NCI-H1092 treated with DMSO at 0.1 percent for 48 hours (cell line): ENCODE measurements at regions not wholly inside any gene's neighbourhood (a gene's known extent, or its start where the extent isn't known, plus 50 kb on each side); places are given as distances from the start of the nearest gene placed in this dataset.
A peak's percentile ranks its signal among the peaks of the same experiment; 100 is the strongest.
"Not testable (repeated sequence)": the region's sequence is repeated elsewhere in the genome, so short reads cannot be mapped to it uniquely, and the experiment has no call there.

Experiments used
- DNase-seq: peaks from one replicate; lab custom pipeline; 2025; lab: John Stamatoyannopoulos, UW

DNA sequence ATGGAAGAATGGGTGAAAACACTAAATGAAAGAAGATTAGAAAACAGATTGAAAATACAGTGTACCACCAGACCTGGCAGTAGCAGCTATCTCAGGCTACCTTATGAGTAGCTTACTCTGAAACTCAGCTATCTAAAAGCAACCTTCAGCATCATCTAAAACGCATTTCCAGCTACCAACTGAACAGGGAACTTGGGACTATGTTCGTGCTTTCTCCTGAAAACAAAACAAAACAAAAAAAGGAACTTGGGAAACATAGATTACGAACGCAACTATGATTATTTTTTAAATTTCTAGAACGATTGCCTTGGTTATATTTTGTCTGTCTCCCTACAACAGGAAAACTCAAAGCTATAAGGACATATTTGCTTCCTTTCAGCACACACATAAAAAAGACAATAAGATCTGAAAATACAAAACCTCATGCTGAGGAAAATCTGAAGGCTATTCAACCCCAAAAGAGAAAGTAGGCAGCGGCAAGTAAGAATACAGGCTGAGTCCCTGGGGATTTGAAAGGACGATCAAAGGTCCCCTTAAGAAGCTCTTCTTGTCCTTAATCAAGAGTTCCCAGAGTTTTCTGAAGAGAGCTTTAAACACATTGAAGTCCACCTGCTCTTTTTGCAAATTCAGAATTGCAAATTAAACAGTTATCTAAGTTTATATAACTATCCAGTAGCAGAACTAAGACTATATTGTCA lies 53.4 kb downstream of the OR2K2 start:
- no peak for DNase-seq

DNA sequence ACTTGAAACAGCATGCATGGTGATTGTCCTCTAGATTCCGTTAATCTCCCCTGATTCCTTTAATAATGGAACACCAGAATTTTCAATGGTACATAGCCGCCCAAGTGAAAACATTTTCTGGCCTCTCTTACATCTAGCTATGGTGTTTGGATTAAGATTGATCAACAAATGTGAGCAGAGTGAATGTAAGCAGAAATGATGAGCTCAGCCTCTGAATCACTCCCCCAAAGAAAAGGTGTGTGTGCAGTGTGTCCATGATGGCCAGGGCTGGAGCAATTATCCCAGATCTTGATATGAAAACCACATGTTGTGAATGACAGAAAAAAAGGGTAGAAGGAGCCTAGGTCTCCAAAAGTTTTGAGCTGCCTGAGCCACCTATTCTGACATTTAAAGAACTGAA lies 55.3 kb downstream of the OR2K2 start:
- no peak for DNase-seq

DNA sequence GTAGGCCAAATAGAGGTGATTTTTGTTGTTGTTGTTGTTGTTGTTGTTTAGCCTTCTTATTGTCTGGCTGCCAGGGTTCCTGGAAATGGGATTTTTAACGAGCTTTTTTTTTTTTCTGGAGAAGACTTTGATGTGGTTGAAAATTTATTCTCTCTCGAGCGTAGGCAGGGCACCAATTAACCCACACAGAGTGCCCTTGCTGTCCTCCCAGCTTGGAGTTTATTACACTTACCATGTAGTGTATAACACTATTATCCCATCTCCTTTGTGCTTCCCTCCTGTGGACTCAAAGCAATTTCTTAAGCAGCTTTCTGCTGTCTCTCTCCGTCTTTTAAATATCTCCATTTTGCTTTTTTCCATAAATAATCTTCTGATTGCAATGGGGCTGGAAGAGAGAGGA lies 57.4 kb downstream of the OR2K2 start:
- DNase-seq = no peak

- DNase-seq = no peak
Measured at GRCh38 chr9:111271481-111272080, 58.4 kb downstream of the OR2K2 start.

DNA sequence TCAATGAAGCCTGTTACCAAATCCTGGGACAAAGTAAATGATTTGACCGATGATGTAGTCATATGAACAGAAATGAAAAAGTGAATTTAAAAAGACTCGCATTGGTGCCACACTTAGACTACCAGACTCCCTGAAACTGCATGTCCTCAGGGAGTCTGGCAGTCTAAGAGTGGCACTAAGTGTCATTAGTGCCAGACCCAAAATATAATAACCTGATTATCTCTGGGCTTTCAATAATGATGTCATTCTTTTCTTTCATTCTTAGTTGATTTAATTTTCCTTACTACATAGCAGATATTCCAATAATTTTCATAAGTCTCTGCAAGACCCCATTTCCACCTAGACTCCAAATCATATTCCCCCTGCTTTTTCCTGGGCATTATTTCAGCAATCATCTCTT lies 59.0 kb downstream of the OR2K2 start:
- no peak for DNase-seq

GRCh38 chr9:111266024-111266423 lies 64.0 kb downstream of the OR2K2 start:
- DNase-seq = not testable (repeated sequence)

GRCh38 chr9:111263116-111263515 lies 66.9 kb downstream of the OR2K2 start:
- DNase-seq = no peak

DNA sequence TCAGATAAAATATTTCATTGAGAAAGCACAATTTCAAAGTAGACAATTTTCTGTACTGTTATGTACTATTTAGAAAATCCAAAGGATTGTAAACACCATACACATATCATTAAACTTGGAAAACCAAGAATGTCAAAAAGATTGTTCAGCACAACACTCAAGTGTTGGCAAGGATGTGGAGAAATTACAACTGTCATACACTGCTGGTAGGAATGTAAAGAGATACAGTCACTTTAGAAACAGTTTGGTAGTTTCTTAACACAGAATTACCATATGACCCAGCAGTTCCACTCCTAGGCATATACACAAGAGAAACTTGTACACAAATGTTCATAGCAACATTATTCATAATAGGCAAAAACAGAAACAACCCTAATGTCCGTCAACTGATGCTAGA lies 71.2 kb downstream of the OR2K2 start:
- DNase-seq = no peak

- DNase-seq = no peak
Measured at GRCh38 chr9:111258209-111258874, 71.7 kb downstream of the OR2K2 start.

GRCh38 chr9:111253742-111254437 lies 76.1 kb downstream of the OR2K2 start:
- DNase-seq = no peak

DNA sequence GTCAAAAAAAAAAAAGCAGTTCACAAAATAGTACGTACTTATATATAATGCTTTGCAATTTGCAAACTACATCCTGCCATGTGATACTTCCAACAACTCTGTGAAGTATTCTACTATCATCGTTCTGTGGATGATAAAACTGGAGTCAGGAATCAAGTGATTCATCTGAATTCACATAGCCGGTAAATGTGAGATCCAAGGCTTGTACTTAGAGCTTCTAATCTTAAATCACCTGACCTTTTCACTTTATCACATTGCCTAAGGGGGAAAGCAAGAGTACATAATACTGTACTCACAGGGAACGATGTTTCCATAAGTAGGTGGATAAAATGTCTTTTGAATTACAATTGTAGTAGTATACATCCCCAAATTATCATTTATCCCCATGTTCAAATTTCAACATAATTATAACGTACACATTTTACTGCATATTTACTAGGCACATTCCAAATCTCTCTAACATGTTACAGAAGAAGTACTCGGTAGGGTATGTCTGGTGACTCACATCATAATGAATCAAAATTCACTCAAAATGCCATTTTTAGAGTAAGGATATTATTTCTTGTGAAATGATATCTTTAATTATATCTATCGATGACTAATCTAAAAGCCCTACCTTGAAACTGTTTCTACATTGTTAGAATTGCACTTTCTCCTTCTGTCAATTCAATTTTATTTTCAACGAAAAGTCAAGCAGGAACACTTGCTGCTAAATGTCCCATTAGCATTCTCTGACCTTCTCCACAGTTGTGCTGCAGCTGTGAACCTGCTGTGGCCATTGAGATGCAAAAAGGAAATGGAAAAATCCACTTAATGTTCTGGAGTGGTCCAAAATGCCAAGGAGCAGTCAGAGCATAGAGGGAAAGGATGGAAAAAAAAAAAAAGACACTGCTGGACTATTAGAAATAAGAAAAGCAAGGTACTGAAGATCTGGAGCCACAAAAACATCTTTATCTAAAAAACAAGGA lies 78.9 kb downstream of the OR2K2 start:
- DNase-seq = no peak

GRCh38 chr9:111237447-111237846 lies 92.6 kb downstream of the OR2K2 start:
- DNase-seq = no peak

DNA sequence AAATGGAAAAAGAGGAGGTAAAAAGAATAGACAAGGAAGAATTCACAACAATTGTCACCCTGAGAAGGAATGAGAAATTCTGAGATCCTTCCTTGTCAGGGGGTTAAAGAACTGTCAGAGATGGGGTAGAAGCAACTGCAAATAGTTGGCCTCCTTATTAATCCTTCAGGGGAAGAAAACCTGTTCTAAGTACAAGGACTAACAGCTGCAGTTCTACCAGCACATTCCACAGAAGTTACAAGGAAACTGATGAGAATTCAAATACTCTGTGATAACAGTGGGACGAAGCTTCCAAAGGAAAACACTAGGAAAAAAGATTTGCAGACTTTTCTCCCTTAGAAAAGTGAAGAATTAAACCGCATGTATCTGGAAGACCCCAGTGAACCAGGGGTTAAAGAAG lies 93.7 kb downstream of the OR2K2 start:
- DNase-seq = no peak

GRCh38 chr9:111233963-111234362 lies 96.1 kb downstream of the OR2K2 start:
- no peak for DNase-seq

DNA sequence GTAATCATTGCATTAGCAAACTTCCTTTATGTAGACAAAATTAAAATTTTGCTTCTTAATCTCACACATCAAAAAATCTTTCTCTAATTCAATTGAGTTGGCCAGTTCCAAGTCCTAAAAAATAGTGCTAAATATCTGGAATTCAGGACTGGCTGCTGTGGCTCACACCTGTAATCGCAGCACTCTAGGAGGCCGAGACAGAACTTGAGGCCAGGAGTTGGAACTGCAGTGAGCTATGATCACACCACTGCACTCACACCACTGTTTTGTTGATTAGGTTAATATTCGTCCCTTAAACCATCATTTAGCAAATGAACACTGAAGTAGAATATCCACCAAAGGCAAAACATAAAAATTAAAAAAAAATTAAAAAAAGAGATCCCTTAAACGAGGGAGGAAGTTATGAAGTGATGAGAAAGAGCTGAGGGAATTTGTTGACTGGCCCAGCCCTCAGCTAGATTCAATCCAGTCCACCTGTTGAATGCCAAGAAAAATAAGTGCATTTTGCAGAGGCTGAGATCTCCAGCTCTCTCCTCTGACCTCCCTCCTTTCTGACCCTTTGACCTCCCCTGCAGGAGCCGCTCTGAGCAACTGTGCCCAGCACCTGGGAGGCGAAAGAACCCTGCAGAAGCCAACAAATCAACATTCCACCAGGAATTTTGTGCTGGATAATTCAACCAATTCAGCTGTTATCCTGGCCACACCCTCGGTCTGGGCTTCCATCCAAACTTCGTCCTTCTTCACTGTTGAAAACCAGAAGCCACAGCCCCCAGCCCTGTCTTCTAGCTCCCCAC lies 96.8 kb downstream of the OR2K2 start:
- no peak for DNase-seq

DNA sequence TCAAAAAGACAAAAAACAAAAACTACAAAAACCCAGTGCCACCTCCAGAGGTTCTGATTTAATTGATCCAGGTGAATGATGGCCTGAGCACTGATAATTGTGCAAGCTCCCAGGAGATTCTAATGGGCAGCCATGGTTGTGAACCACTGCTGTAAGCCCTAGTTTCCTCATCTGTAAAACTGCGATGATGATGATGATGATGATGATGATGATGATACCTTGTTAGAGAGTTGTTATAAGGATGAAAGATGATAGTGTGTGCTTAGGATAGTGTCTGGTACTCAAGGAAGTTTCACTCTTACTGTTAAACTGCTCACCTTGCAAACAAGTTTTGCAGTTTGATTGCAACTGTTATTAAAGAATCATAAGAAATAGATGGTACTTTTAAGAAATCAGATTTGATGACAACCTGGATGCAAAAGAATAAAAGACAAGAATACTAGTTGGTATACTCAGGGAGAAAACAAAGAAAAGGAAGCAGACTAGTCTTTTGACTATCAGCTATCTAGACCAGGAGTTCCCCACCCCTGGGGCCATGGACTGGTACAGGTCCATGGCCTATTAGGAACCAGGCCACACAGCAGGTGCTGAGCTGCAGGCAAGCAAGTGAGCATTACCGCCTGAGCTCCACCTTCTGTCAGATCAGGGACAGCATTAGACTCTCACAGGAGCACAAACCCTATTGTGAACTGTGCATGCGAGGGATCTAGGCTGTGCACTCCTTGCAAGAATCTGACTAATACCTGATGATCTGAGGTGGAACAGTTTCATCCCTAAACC lies 98.0 kb downstream of the OR2K2 start:
- DNase-seq = no peak

DNA sequence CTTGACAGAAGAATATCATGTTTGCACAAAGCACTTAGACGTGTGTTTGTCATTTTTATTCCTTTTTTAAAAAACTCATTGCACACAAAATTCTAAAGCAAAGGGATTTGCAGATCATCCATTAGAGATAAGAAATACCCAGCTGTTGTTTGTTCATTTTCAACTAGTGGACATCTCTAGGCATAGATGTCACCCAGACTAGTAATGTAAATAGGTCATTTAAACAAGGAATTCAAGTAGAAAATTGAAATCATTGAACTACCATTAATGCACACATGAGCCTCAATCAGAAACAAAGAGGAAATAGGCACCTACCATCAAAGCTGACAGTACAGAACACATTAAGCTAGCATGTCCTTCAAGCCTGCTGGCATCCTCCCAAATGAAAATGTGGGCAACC lies 107.3 kb downstream of the OR2K2 start:
- DNase-seq = peak; percentile 3

DNA sequence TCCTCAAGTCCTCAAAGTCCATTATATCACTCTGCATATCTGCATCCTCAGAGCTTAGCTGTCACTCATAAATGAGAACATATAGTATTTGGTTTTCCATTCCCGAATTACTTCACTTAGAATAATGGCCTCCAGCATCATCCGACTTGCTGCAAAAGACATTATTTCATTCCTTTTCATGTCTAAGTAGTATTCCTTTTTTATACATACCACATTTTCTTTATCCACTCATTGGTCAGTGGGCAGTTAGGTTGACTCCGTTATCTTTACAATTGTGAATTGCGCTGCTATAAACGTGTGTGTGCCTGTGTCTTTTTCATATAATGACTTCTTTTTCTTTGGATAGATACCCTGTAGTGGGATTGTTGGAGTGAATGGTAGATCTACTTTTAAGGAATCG lies 117.2 kb downstream of the OR2K2 start:
- no peak for DNase-seq

- DNase-seq = no peak
Measured at GRCh38 chr9:111198936-111199335, 131.1 kb downstream of the OR2K2 start.

GRCh38 chr9:111197256-111197655 lies 132.8 kb downstream of the OR2K2 start:
- DNase-seq = no peak
